Heart left ventricle (tissue), 16 donors: ENCODE measurements at regions not wholly inside any gene's neighbourhood (a gene's known extent, or its start where the extent isn't known, plus 50 kb on each side); places are given as distances from the start of the nearest gene placed in this dataset.

ENCODE experiments used
- ATAC-seq, 4 donors: fragments of 200-7000 bp; cut with Tn5 transposase; one replicate each; pipeline ENCODE4 v1.9.1; 2020 to 2022; ENCODE audit warnings: moderate library complexity in 4 of 4, mild to moderate bottlenecking in 3 of 4, moderate number of reproducible peaks in 1 of 4
- DNase-seq, 5 donors: peaks; one replicate each; pipeline ENCODE4 v3.0.0-alpha.2; 2020
- H3K27ac ChIP-seq, 12 donors: fragments of 200-600 bp; sonication (generic) in 4 of 12; one replicate each; pipeline versions ENCODE4 v1.5.0 to v1.8.0; 2016 to 2022; ENCODE audit warnings: mild to moderate bottlenecking in 2 of 12
- H3K27me3 ChIP-seq, 9 donors: fragments of 200-600 bp; sonication (generic) in 2 of 9; one replicate each; pipeline versions ENCODE4 v1.5.1 to v1.8.0; 2016 to 2022; ENCODE audit warnings: mild to moderate bottlenecking in 3 of 9
- H3K36me3 ChIP-seq, 9 donors: fragments of 200-600 bp; sonication (generic) in 2 of 9; one replicate each; pipeline versions ENCODE4 v1.5.0 to v1.8.0; 2018 to 2022; ENCODE audit warnings: mild to moderate bottlenecking in 2 of 9
- H3K4me1 ChIP-seq, 12 donors: fragments of 200-600 bp; sonication (generic) in 4 of 12; one replicate each; pipeline versions ENCODE4 v1.5.0 to v1.8.0; 2016 to 2022; ENCODE audit warnings: mild to moderate bottlenecking in 3 of 12
- H3K4me3 ChIP-seq, 12 donors: fragments of 200-600 bp; sonication (generic) in 4 of 12; one replicate each; pipeline versions ENCODE4 v1.5.0 to v1.8.0; 2017 to 2022; ENCODE audit warnings: mild to moderate bottlenecking in 9 of 12, moderate library complexity in 4 of 12
- H3K9me3 ChIP-seq, 12 donors: fragments of 200-600 bp; sonication (generic) in 4 of 12; one replicate each; pipeline versions ENCODE4 v1.5.0 to v1.8.0; 2016 to 2022; ENCODE audit warnings: mild to moderate bottlenecking in 1 of 12
- CTCF ChIP-seq, 12 donors: fragments of 200-600 bp; sonication (generic) in 4 of 12; IDR thresholded peaks; one replicate each; pipeline versions ENCODE4 v1.5.0 to v1.8.0; 2018 to 2022; ENCODE audit warnings: antibody characterized with exemption in 12 of 12, mild to moderate bottlenecking in 5 of 12
- POLR2A ChIP-seq, 2 donors: fragments of 450-650 bp; IDR thresholded peaks; one replicate each; pipeline ENCODE4 v1.6.1; 2017; ENCODE audit warnings: antibody characterized with exemption in 2 of 2, mild to moderate bottlenecking in 2 of 2, moderate library complexity in 2 of 2
- WGBS, 4 donors: extraction: QIAGEN DNeasy Blood & Tissue Kit in 2 of 4; methylation state at CpG; one replicate each; pipeline versions ENCODE4 v1.1.5 to v1.1.7; 2013 to 2018; 5-methylcytosine and 5-hydroxymethylcytosine counted together
- intact Hi-C, 10 donors: fragments of 100-400 bp; cut with DNase I; formaldehyde crosslinking; loops; one replicate each; pipeline versions ENCODE4 v1.11.1 to v1.14.2; 2022
- donor health status: ischemic (EF 13 %, LVEDD 7.1; RV severe dilation, severe dysfunction).
- donor health status: healthy with polysubstance abuse.
- donor health status: DM: no; HTN: yes; CAD: no.
- donor health status: DM: no; HTN: no; CAD: no.
- donor health status: ischemic (EF 25% LVEDD 6.9; RV normal size, moderate dysfunction).
- donor health status: ischemic (EF 25% LVEDD 5.7; RV mildly dilated, moderate dysfunction).
- donor health status: healthy.
- donor health status: DM: yes; HTN: yes; CAD: no.
- donor health status: ischemic (EF 35%, LVEDD 5.7; RV mildly dilated, moderate dysfunction).
- donor health status: nonischemic (EF 11% LVEDD 7.7; RV severe dilation, severe dysfunction).
- donor health status: DM: yes; HTN: yes; CAD: no.
- donor health status: PGD.
- donor health status: ischemic (EF 29% LVEDD 5.4; RV normal size, mild dysfunction).
- donor health status: nonischemic (EF 23%, LVEDD 6.1; RV moderate dilation, normal function).

GRCh38 chr15:47206358-47206978, 510.8 kb upstream of the SEMA6D start:
- TF ChIP-seq POLR2A (IDR thresholded peaks at IDR 0.05) (no peak), CTCF (IDR thresholded peaks at IDR 0.05) (no peak)
- Histone ChIP-seq H3K4me1 (no peaks in the 10 kb centered on the region), H3K9me3 (no peaks in the 10 kb centered on the region), H3K27ac (no peak overlapping the region), H3K4me3 (no peak overlapping the region), H3K27me3 (peaks cover 0 to 2% (median 0%) of the 10 kb centered on the region in 9 donors), H3K36me3 (no peaks in the 10 kb centered on the region)
- intact Hi-C loops: loop anchor here in 1 of 10 donors (10.0 kb wide), 1 partner anchor 408 kb away; no protein-coding TSS in a partner anchor
- no peak for ATAC-seq
- DNase-seq: no peak
- 78 to 92% (median 80%) methylated on average over 7 of the region's 7 CpGs for WGBS, 4 donors

GRCh38 chr15:47209591-47209990, 507.7 kb upstream of the SEMA6D start:
- Histone ChIP-seq H3K4me1 (no peaks in the 10 kb centered on the region), H3K27me3 (peaks cover 0 to 8% (median 0%) of the 10 kb centered on the region in 9 donors), H3K4me3 (no peak overlapping the region), H3K27ac (no peak overlapping the region), H3K36me3 (no peaks in the 10 kb centered on the region), H3K9me3 (no peaks in the 10 kb centered on the region)
- TF ChIP-seq POLR2A (IDR thresholded peaks at IDR 0.05): no peak
- no peak for TF ChIP-seq CTCF (IDR thresholded peaks at IDR 0.05)
- ATAC-seq (no peak), DNase-seq (no peak)
- WGBS, 4 donors: 90 to 94% (median 93%) methylated on average over 3 of the region's 3 CpGs
- intact Hi-C loops: loop anchor here in 1 of 10 donors (10.0 kb wide), 1 partner anchor 405 kb away; no protein-coding TSS in a partner anchor

GRCh38 chr15:47212222-47213010, 504.9 kb upstream of the SEMA6D start:
- intact Hi-C loops: no loop called here
- Histone ChIP-seq H3K27me3 (peaks cover 0 to 8% (median 0%) of the 10 kb centered on the region in 9 donors), H3K27ac (no peak overlapping the region), H3K9me3 (no peaks in the 10 kb centered on the region), H3K4me3 (no peak overlapping the region), H3K36me3 (no peaks in the 10 kb centered on the region), H3K4me1 (no peaks in the 10 kb centered on the region)
- no peak for DNase-seq
- ATAC-seq: no peak
- TF ChIP-seq POLR2A (IDR thresholded peaks at IDR 0.05) (no peak), CTCF (IDR thresholded peaks at IDR 0.05) (no peak)
- WGBS, 4 donors: 57 to 66% (median 59%) methylated on average over 9 of the region's 9 CpGs

DNA sequence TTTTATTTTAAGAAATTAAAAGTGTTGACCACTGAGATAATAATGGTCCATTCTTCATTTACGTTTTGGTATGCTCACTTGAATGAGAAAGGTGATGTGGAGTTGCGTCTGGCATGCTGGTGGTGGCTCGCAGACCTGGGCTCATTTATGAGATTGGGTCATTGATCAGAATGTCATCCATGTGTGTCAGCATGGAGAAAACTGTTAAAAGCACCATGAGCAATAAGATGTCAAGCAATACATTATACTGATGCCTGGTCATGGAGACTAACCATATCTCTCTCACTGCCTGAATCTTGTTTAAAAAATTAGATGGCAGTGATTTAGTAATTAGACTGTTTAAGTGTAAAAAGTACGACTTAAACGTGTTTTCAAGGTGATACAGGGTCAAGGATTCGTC, 503.4 kb upstream of the SEMA6D start:
- no peaks in the 10 kb centered on the region for H3K4me1 ChIP-seq
- no peak overlapping the region for H3K27ac ChIP-seq
- H3K27me3 ChIP-seq: peaks cover 0 to 8% (median 0%) of the 10 kb centered on the region in 9 donors
- no peaks in the 10 kb centered on the region for H3K36me3 ChIP-seq
- ATAC-seq (no peak), DNase-seq (no peak)
- H3K4me3 ChIP-seq: no peak overlapping the region
- intact Hi-C loops: no loop called here
- no peak for TF ChIP-seq CTCF (IDR thresholded peaks at IDR 0.05)
- TF ChIP-seq POLR2A (IDR thresholded peaks at IDR 0.05): no peak
- WGBS, 4 donors: 70 to 80% (median 78%) methylated on average over 6 of the region's 6 CpGs
- no peaks in the 10 kb centered on the region for H3K9me3 ChIP-seq
